Endometrium (tissue), 2 donors: ENCODE measurements at regions not wholly inside any gene's neighbourhood (a gene's known extent, or its start where the extent isn't known, plus 50 kb on each side); places are given as distances from the start of the nearest gene placed in this dataset.

Source experiments
- FAIRE-seq: peaks from 2 replicates; lab custom pipeline; 2012; peaks lifted over from hg19 to GRCh38; lab: Jason Lieb, UNC
- donor health status: control.
- donor health status: control.

DNA sequence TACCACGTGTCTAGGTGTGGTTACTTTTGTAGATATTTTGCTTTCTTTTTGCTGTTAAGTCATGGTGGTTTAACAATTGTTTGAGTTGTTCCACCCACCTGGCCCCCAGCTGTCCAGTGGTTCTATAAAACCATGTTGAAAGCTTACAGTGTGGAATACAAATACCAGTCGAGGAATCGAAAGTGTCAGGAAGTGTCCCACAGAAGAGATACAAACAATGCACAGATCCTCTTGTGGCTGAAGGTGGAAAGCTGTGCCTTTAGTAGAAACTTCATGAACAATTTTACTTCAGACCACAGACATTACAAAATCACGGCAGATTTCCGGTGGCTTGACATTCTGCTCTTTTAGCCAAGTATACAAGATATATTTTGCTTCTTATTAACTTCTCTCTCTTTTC, 782.4 kb upstream of the SOX9 start:
- no peak for FAIRE-seq

DNA sequence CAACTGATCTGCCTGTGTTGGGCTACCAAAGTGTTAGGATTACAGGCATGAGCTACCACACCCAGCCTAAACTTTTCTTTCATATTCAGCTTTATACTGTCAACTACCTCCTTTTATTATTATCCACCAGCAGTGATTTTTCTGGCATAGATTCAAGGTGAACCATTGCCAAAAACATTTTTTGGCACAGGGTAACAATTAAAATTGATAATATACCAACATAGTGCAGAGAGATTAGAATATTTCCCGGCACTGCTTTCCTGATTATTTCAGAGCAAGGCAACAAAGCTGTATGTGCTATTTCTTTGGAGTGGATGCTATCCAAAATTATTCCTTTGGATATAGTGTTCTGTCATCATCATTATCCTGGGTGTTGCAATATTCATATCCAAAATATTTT, 781.6 kb upstream of the SOX9 start:
- FAIRE-seq: no peak

DNA sequence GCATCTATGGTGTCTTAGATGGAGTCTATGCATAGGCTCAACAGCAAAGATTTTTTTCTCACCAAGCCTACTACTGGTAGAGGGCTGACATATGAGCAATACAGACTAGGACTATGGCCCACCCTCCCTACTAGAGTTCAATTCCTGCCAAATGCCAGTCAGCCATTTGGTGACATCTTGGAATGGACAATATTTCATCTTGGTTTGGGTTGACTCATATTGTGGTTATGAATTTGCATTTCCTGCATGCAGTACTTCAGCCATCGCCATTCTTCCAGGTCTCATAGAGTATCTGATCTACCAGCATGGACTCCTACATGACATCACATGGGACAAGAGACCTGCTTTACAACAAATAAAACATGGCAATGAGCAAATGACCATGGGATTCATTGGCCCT, 778.1 kb upstream of the SOX9 start:
- FAIRE-seq: no peak

DNA sequence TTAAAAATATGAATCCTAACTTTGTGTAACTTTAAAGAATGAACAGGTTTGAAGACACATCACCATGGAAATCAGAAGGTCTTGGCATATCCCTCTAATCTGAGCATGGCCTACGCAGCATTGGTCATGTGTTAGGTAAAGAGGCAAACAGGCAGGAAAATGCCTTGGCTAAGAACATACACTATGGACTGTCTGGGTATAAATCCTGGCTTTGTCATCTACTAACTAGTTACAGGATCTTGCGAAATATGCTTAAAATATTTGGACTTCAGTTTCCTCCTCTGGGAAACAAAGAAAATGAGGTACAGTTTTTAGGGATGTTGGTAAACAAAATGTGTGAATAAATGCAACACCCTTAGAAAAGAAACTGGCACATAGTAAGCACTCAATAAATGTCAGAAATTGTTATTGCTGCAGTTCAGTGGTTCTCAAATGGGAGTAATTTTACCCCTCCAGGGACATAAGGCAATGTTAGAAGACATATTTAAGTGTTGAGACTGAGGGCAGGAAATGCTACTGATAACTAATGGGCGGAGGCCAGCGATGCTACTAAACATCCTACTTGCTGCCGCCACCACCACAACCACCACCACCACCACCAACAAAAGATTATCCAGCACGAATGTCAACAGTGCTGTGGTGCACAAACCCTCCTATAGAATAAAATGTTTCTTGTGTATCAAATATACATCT, 770.8 kb upstream of the SOX9 start:
- FAIRE-seq: no peak

DNA sequence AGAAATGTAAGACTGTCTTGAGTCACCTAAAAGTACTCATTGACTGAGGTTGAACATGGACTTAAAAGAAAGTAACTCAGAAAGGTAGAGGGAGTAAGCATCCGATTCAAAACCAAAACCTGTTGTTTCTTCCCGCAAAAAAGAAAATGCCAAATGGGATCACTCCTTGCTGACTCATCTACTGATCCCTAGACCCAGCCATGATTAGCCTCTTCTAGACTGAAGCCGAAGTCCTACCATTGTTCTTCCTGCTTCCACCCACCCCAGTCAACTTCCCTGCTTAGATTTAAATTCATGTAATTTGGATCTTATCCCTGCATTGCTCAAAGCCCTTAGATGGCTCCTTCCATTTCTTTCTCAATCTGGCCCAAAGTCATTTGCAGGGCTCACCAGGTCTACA, 760.5 kb upstream of the SOX9 start:
- no peak for FAIRE-seq

DNA sequence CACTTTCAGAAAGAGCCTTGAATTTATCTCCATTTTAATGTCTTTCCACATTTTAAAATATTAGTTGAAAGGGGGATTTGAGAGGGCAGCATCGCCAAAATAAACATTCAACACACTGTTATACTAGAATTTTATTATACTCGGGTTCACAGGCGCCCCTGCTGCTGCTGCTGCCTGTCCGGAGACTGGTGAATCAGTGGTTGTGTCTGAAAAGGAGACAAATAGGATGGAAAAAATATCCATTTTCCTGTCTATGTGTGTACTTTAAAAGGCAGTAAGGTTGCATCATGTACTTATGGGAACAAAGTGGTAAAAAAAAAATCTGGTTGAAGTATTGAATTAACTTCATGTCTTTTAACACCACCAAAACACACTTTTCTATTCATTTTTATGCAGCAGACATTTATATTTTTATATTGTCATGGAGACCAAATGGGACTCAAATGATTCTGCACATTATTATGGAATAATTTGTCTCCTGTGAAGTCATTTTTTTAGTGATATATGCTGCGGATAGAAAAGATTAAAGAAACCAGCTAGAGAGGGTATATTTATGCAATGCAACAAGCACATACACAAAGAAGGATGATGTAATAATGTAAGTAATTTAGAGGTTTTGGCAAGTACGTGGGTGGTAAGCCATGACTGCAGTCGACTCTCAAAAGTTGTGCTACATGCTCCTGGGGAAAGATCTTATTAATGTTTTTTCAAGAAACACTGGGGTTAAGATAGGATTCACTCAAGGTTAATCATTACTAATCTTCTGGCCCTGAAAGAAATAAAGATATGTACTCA, 759.0 kb upstream of the SOX9 start:
- no peak for FAIRE-seq

DNA sequence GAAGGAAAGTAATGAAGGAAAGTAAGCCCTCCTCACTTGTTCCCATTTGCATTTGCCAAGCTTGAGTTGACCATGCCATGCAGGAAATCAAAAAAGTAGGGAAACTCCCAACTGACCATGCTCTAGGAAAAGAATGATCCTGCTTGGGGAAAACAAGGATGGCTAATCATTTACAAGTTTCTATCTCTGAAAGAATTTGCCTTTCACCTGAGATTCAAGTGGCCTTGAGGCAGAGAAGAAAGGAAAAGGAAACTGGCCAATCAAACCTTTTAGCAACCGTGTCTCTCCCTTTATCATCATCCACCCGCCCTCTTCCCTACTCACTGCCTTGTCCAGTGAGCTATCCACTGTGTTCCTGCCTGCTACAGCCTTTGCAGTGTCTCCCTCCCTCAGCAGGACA, 757.2 kb upstream of the SOX9 start:
- FAIRE-seq: no peak

DNA sequence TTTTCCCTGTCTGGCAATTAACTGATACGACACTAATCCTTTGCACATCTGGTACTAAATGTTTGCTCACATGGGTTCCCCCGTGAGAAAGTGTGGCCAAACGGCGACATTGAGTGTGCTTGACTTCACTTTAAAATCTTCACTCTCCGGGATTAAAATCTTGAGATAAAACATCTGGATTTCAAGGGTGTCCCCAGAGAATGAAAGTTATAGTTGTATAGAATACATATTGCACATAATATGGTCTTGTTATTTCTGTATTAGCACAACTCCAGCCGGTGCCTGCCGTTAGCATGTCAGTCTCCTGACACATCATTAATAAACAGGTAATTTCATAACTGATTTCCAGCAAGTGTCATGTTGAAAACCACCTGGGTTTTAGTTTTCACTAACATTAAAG, 749.0 kb upstream of the SOX9 start:
- no peak for FAIRE-seq

DNA sequence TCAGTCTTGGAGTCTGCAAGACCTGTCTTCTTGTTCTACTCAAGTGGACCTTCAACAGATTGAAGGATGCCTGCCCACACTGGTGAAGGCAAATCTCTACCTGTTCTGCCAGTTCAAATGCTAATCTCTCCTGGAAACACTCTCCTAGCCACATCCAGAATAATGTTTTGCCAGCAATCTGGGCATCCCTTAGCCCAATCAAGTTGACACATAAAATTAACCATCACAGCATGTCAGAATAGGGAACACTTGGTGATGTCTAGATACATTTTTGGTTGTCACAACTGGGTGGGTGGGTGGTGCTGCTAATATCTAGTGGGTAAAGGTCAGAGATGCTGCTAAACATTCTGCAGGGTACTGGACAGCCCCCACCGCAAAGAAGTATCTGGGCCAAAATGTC, 744.9 kb upstream of the SOX9 start:
- no peak for FAIRE-seq

DNA sequence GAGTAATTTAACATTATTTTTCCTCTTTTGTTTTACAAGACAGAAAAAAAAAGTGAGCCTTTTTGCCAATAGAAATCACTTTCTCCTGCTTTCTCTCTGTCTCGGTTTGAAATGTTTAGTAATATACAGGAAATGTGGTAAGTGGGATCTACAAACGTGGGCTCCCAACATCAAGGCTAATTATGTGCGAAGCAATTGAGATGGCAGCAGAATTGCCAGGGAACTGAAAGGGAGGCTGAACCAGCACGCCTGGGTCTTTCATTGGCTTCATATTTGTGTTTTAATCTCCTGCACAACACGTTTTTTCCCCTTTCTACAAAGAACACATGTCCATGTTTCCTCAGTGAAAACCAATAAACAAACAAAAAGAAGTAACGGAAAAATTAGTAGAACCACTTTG, 743.9 kb upstream of the SOX9 start:
- FAIRE-seq: no peak

DNA sequence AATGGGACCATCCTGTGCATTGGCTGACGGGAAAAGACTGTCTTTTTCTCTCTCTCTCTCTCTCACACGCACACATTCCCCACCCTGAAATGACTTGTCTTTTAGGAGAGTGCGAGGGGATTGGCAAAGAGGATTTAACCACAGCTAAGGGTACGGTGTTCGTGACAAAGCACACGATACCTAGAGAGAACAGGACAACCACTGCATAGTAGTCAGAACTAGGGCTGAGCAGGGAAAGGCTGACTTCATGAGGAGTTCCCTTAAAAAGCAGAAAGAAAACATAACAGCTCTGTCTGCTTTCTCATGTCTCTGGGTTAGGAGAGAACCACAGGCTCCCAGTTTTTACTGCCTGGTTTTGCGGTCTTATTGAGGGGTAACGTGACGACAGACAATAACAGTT, 742.8 kb upstream of the SOX9 start:
- FAIRE-seq: no peak

DNA sequence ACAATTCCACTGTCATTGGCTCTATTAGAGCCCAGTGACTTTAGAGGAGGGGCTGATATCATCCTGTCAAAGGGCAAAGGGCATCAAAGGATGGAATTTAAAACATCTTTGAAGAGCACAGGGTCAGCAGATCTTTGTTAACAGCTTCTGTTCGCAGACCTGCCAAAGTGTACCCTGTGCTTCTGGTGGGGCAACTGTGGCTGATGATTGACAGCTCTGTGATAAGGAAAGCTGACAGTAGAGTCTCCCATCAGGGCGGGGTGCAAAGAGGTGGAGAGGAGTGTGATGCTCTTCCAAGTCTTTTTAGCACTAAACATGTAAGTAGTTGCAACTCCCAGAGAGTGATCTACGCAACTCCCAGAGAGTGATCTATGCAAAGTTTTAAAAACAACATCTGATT, 742.1 kb upstream of the SOX9 start:
- no peak for FAIRE-seq

DNA sequence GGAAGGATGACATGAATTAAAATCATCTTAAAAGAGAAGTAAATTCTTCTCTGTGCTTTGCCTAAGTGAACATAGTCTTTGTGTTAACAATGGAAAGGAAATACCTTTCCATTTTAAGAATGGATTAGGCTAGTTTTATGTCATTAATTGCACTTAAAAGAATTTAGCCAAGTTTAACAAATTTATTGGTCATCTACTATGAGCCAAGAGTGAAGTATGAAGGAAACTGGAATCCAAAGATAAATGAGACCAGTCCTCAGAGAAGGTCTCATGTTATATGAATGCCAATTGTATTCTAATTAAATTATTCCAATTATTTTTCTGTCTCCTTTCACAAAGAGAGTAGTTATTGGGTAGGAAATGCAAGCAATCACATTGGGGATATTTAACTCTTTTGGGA, 741.3 kb upstream of the SOX9 start:
- FAIRE-seq: no peak

DNA sequence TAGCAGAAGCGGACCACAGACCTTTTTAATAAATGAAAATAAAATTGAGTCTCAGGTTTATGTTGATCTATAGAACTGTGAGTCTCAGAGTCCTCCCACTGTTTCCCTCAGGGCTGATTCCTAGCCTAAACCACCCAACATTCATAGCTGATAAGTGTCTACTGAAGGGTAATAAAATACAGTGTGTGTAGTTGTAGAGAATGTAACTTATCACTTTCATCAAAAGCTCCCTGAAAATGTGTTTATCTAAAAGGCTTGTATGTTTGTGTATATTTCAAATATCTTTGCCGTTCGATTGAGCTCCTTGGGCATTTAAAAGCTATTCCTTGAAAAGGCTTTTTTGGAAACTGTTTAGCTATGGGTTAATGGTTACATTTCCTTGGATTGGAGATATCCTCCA, 740.3 kb upstream of the SOX9 start:
- FAIRE-seq: no peak

DNA sequence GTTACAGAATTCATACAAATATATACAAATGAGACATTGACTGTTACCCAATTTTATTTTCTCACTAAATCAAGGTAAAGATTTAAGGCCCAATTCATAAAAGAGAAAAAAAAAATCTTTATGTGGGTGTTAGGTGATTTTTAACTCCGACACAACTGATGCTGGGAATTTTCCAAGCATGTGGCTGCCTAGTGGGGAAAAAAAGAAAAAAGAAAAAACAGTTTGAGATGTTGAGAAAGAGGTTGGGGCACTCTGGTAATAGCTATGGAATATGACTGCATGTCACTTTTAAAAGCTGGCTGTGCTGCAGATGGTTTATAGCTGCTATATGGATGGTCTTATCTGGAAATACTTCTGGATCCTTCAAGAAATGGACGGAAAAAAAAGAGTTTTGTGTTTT, 739.9 kb upstream of the SOX9 start:
- no peak for FAIRE-seq

DNA sequence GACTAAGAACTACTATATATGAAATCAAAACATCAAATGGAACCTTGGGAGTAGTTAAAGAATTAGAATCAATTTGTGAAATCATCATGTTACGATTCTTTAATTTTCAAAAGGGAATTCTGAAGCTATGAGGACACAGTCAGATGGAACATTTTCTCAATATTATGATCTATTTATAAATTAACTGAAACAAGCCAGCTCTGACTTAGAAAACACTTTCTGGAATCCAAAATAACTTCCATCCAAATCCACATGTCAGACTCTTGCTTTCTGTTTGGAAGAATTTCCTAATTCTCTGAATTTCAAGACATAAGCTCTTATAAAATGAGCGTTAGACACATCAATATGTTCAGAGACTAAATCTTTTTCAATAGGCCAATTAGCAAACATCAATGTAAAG, 737.7 kb upstream of the SOX9 start:
- no peak for FAIRE-seq

DNA sequence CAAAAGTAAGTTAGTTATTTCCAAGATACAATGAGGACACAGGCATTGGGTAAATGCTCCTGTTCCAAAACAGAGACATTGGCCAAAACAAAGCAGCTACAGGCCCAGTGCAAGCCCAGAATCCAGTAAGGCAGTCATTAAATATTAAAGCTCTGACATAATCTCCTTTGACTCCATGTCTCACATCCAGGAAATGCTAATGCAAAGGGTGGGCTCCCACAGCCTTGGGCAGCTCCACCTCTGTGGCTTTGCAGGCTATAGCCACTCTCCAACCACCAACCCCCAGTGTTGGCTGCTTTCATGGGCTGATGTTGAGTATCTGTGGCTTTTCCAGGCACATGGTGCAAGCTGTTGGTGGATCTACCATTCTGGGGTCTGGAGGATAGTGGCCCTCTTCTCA, 733.4 kb upstream of the SOX9 start:
- no peak for FAIRE-seq

DNA sequence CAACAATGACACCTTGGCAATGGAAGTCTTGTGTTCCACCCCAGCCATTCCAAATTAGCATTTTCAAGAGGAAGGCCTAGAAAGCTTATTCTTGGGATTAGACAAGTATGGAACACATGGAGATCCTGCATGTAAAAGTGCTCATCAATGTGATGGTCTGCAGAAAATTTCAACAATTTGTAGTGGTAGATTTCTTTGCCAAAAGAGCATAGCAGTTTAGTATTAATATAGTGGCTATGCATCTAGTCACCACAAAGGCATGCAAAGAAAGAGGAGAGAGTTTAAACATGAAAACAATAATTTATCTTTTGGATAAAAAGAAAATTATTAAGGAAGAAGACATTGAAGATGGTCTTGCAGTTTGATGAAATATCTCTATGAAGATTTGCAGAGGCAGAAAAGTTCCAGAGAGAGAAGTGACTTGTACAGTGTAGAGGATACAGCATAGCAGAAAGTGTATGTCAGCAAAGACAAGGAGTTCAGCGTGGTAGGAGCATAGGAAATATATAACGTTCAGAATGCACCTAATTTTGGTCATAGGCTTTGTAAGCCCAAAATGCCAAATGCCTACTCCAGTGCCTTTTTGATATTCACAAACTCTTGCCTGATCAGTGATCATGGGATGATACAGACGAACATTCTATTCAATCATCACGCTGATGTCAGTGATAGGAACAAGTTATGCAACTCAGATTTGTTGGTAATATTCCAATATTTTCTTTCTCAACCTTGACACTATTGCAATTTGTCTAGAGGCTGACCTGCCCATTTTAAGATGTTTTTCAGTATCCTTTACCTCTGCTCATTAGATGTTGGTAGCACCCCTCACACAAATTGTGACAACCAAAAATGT, 727.9 kb upstream of the SOX9 start:
- FAIRE-seq: no peak

DNA sequence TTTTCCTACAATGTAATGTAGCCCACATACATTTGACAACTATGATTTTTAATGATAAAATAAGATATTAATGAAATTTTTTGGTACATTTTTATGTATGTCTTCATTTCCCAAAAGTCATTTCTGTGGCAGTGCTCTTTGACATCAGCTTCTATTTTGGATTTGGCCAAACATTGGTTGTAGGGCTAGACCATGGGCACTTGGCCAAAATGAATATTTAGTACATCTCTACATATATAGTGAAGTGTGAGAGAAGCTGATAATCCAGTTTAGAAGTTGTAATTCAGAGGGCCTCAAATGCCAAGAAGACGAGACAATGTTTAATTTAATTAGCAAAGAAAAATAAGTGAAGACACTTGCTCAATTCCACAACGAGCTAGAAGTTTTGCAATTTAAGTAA, 724.9 kb upstream of the SOX9 start:
- no peak for FAIRE-seq

DNA sequence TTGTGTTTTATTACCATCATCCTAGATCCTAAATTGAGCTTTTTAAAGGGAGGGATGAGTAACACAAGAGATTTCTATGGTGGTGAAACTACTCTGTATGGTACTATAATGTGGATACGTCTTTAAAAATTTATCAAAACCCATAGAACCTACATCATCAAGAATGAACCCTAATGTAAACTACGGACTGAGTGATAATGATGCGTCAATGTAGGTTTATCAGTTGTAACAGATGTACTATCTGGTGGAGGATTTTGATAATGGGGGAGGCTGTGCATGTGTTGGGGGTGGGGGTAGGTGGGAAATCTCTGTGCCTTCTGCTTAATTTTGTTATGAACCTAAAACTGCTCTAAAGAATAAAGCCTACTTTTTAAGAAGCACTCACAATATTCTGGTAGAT, 724.1 kb upstream of the SOX9 start:
- no peak for FAIRE-seq

DNA sequence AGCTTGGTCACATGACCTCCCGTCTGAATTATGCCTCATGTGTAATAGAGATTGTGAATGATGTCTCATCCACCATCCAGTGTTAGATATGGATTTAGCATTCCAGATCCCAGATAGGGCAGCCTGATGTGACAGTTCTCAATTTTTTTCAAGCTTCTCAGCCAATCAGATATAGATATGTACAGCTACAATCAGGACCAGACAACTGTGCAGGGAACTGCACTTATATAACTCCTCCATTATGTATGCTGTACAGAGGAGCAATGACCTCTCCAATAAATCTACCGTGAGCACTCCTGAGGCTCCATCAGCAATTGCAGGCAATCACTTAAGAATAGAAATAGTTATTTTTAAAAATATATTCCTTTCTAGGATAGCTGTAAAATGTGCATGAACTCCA, 722.8 kb upstream of the SOX9 start:
- no peak for FAIRE-seq

DNA sequence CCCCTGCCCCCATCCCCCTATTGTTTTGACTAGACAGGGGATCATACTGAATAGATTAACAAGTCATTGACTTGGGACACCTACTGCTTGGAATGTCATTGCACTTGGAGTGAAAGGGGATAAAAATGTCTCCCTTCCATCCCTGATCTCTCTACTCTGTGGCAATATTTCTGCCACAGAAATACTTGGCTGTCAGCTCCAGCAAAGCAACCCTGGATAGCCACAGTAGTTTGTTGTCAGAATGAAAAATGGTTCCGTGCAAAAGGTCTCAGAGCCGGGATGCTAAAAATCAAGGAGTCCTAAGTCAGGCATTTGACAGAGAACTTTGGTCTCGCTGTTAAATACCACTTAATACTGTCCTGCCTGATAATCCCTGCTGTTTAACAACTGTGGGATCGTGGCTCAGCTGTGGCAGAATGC, 722.0 kb upstream of the SOX9 start:
- no peak for FAIRE-seq

DNA sequence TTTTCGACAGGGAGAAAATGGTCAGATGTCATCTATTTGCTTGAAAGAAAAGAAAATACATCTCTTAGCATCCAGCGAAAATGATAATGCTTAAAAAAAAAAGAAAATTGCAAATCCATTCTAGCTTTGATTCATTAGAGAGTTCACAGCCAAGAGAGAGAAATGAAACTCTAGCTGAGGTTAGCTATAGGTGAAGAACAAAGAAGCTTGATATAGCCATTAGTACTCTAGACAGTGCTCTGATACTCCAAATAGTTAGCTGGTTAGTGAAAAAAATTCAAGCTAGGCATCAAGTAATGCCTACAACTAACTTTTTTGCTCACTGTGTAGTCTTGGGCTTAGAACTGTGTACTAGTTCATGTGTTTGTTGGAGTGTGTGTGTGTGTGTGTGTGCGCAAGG, 721.6 kb upstream of the SOX9 start:
- FAIRE-seq: no peak
